SK-N-MC (cell line): ENCODE measurements at regions not wholly inside any gene's neighbourhood (a gene's known extent, or its start where the extent isn't known, plus 50 kb on each side); places are given as distances from the start of the nearest gene placed in this dataset.
"Not testable (repeated sequence)": the region's sequence is repeated elsewhere in the genome, so short reads cannot be mapped to it uniquely, and the experiment has no call there.

Experiments
- EZH2 ChIP-seq: fragments of 200-600 bp; sonication (generic); IDR thresholded peaks from one replicate; pipeline ENCODE4 v1.6.1; 2017; ENCODE audit warnings: antibody characterized with exemption
- POLR2AphosphoS5 ChIP-seq: IDR thresholded peaks from 2 replicates; pipeline ENCODE4 v1.6.1; 2012; ENCODE audit warnings: mild to moderate bottlenecking, low read depth, low read length, borderline replicate concordance

DNA sequence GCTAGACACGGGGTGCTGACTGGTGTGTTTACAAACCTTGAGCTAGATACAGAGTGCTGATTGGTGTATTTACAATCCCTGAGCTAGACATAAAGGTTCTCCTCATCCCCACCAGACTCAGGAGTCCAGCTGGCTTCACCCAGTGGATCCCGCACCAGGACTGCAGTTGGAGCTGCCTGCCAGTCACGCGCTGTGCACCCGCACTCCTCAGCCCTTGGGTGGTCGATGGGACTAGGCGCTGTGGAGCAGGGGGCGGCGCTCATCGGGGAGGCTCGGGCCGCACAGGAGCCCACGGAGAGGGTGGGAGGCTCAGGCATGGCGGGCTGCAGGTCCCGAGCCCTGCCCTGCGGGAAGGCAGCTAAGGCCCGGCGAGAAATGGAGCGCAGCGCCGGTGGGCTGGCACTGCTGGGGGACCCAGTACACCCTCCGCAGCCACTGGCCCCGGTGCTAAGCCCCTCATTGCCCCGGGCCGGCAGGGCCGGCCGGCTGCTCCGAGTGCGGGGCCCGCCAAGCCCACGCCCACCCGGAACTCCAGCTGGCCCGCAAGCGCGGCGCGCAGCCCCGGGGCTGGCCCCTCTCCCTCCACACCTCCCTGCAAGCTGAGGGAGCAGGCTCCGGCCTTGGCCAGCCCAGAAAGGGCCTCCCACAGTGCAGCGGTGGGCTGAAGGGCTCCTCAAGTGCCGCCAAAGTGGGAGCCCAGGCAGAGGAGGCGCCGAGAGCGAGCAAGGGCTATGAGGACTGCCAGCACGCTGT is 406.4 kb downstream of the HLX start:
- TF ChIP-seq POLR2AphosphoS5, EZH2: not testable (repeated sequence)
